ENCODE measurements at regions not wholly inside any gene's neighbourhood (a gene's known extent, or its start where the extent isn't known, plus 50 kb on each side); places are given as distances from the start of the nearest gene placed in this dataset.

DNA sequence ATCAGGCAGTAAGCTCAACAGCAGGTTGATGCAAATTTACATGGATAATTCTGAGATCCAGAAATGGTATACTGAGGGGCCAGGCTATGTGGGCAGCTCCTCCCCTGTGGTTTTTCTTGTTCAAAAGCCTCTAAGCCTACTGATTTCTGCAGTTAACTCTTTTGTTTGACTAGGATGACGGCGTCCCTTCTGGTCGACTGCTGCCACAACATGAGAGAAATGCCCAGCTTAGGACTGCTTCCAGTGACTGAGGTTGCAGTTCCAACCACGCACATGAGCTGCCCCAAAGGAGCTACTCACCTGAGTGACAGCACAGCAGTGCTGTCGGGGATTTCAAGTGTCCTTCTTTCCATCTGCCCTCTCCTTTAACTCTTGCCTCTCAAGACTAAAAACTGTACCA lies 973.0 kb upstream of the GHITM start:
- intact Hi-C loops (cut with micrococcal nuclease; ENCODE audit: unreplicated experiment) = no loop called here
- Histone ChIP-seq H3K9me2 (ENCODE audit: insufficient read depth) (0 out of 2 replicates have a peak, but pooled peaks cover 4% of the 10 kb centered on the region), H3K4me2 (no peak overlapping the region), H4K20me1 (ENCODE audit: insufficient read depth) (no peaks in the 10 kb centered on the region), H3K4me1 (replicated peaks; ENCODE audit: insufficient read depth) (no peaks in the 10 kb centered on the region), H3K9me3 (ENCODE audit: insufficient read depth, low read depth) (no peaks in the 10 kb centered on the region), H2AFZ (no peak overlapping the region), H3K36me3 (ENCODE audit: low read depth) (no peaks in the 10 kb centered on the region), H3K27ac (no peak overlapping the region), H3K4me3 (no peak overlapping the region), H3F3A (ENCODE audit: insufficient read depth, low read depth) (no peaks in the 10 kb centered on the region), H3K27me3 (ENCODE audit: insufficient read depth, low read depth) (no peaks in the 10 kb centered on the region), H3K79me2 (ENCODE audit: low read depth) (no peaks in the 10 kb centered on the region)
- ChIA-PET POLR2A (ENCODE audit: unreplicated experiment) (no interaction called here), CTCF (interaction anchor here (0.7 kb wide), 1 partner anchor 355 kb away, joined by 3 read pairs; no protein-coding TSS in a partner anchor)
- no peak for TF ChIP-seq EZH2 (IDR thresholded peaks at IDR 0.05; ENCODE audit: low read depth)
- TF ChIP-seq, protein P1, sequence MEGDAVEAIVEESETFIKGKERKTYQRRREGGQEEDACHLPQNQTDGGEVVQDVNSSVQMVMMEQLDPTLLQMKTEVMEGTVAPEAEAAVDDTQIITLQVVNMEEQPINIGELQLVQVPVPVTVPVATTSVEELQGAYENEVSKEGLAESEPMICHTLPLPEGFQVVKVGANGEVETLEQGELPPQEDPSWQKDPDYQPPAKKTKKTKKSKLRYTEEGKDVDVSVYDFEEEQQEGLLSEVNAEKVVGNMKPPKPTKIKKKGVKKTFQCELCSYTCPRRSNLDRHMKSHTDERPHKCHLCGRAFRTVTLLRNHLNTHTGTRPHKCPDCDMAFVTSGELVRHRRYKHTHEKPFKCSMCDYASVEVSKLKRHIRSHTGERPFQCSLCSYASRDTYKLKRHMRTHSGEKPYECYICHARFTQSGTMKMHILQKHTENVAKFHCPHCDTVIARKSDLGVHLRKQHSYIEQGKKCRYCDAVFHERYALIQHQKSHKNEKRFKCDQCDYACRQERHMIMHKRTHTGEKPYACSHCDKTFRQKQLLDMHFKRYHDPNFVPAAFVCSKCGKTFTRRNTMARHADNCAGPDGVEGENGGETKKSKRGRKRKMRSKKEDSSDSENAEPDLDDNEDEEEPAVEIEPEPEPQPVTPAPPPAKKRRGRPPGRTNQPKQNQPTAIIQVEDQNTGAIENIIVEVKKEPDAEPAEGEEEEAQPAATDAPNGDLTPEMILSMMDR (conservative IDR thresholded peaks at IDR 0.05) = peak; percentile 30; the same call in 1 of the 2 replicates
- DNase-seq = no peak
- no TSS peak for BruUV-seq (replicated peaks)

DNA sequence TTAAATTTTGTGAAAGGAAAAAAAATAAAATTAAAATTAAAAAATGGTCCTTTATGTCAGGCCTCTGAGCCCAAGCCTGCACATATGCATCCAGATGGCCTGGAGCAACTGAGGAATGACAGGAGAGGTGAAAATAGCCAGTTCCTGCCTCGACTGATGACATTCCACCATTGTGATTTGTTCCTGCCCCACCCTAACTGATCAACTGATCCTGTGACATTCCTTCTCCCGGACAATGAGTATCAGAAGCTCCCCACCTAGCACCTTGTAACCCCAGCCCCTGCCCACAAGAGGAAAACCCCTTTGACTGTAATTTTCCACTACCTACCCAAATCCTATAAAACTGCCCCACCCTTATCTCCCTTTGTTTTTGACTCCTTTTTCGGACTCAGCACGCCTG lies 972.2 kb upstream of the GHITM start:
- Histone ChIP-seq H3K79me2 (ENCODE audit: low read depth) (no peaks in the 10 kb centered on the region), H3F3A (ENCODE audit: insufficient read depth, low read depth) (no peaks in the 10 kb centered on the region), H2AFZ (no peak overlapping the region), H3K27me3 (ENCODE audit: insufficient read depth, low read depth) (no peaks in the 10 kb centered on the region), H3K36me3 (ENCODE audit: low read depth) (no peaks in the 10 kb centered on the region), H3K9me2 (ENCODE audit: insufficient read depth) (0 out of 2 replicates have a peak, but pooled peaks cover 4% of the 10 kb centered on the region), H4K20me1 (ENCODE audit: insufficient read depth) (no peaks in the 10 kb centered on the region), H3K4me1 (replicated peaks; ENCODE audit: insufficient read depth) (no peaks in the 10 kb centered on the region), H3K27ac (no peak overlapping the region), H3K9me3 (ENCODE audit: insufficient read depth, low read depth) (no peaks in the 10 kb centered on the region), H3K4me2 (no peak overlapping the region), H3K4me3 (no peak overlapping the region)
- POLR2A ChIA-PET (ENCODE audit: unreplicated experiment) = no interaction called here
- BruUV-seq (replicated peaks) = no TSS peak
- intact Hi-C loops (cut with micrococcal nuclease; ENCODE audit: unreplicated experiment) = no loop called here
- TF ChIP-seq, protein P1 (conservative IDR thresholded peaks at IDR 0.05) = no peak
- no peak for TF ChIP-seq EZH2 (IDR thresholded peaks at IDR 0.05; ENCODE audit: low read depth)
- CTCF ChIA-PET = no interaction called here
- DNase-seq = no peak

DNA sequence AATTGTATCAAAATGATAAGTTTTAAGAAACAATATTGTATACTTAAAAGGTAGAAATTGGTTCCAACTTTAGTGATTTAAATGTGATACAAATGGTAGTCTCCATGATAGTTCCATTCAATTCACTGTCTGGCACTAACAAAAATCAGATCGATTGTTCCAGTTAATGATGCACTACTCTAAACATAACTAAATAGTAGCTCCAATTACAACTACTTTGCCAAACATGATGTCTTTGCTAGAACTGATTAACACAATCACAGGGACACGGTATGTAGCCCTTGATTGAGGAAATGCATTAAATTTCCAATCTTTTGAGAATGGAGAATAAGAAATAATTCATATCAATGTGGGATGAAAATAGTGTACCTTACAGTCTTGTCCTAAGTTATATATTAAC lies 962.4 kb upstream of the GHITM start:
- TF ChIP-seq, protein P1 (conservative IDR thresholded peaks at IDR 0.05) = no peak
- no peak for TF ChIP-seq EZH2 (IDR thresholded peaks at IDR 0.05; ENCODE audit: low read depth)
- no TSS peak for BruUV-seq (replicated peaks)
- H3K9me2 ChIP-seq (ENCODE audit: insufficient read depth) = no peaks in the 10 kb centered on the region; the same call in 1 of the 2 replicates
- H3K36me3 ChIP-seq (ENCODE audit: low read depth) = no peaks in the 10 kb centered on the region
- H3K27me3 ChIP-seq (ENCODE audit: insufficient read depth, low read depth) = no peaks in the 10 kb centered on the region
- no peaks in the 10 kb centered on the region for H3K79me2 ChIP-seq (ENCODE audit: low read depth)
- H2AFZ ChIP-seq = no peak overlapping the region
- no peaks in the 10 kb centered on the region for H3F3A ChIP-seq (ENCODE audit: insufficient read depth, low read depth)
- H3K27ac ChIP-seq = no peak overlapping the region
- no peak overlapping the region for H3K4me3 ChIP-seq
- DNase-seq = no peak
- no peaks in the 10 kb centered on the region for H4K20me1 ChIP-seq (ENCODE audit: insufficient read depth)
- CTCF ChIA-PET = no interaction called here
- no peaks in the 10 kb centered on the region for H3K4me1 ChIP-seq (replicated peaks; ENCODE audit: insufficient read depth)
- POLR2A ChIA-PET (ENCODE audit: unreplicated experiment) = no interaction called here
- intact Hi-C loops (cut with micrococcal nuclease; ENCODE audit: unreplicated experiment) = no loop called here
- H3K4me2 ChIP-seq = no peak overlapping the region
- H3K9me3 ChIP-seq (ENCODE audit: insufficient read depth, low read depth) = no peaks in the 10 kb centered on the region
